DOHH2 (cell line): ENCODE measurements at regions not wholly inside any gene's neighbourhood (a gene's known extent, or its start where the extent isn't known, plus 50 kb on each side); places are given as distances from the start of the nearest gene placed in this dataset.

Source experiments
- EZH2phosphoT487 ChIP-seq: fragments of 200-600 bp; sonication (generic); IDR thresholded peaks from 2 replicates; pipeline ENCODE4 v1.6.1; 2017; ENCODE audit warnings: borderline replicate concordance, mild to moderate bottlenecking, antibody characterized with exemption, low read length, moderate library complexity, mixed read lengths
- TF ChIP-seq, protein P1 (sequence below): fragments of 200-600 bp; sonication (generic); IDR thresholded peaks from one replicate; pipeline ENCODE4 v1.5.1; 2014; ENCODE audit warnings: antibody characterized with exemption, mild to moderate bottlenecking, low read depth, low read length; ENCODE audit not compliant: poor library complexity, severe bottlenecking

DNA sequence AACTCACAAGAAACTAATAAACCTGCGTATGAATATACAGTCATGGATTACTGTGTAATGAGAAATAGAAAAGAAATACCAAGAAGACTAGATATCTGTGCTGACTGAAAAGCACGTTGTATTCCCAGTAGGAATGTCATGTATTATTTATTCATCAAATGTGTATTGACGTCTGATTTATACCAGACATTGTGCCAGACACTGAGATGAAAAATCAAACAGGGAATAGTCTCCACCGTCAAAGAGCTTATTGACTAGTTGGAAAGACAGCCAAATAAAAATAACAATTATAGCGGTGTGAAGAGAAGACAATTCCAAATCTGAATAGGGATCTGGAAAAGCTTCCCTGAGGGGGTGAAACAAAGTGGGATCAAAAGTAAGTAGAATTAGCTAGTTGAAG lies 687.6 kb downstream of the C4orf33 start:
- TF ChIP-seq, protein P1, sequence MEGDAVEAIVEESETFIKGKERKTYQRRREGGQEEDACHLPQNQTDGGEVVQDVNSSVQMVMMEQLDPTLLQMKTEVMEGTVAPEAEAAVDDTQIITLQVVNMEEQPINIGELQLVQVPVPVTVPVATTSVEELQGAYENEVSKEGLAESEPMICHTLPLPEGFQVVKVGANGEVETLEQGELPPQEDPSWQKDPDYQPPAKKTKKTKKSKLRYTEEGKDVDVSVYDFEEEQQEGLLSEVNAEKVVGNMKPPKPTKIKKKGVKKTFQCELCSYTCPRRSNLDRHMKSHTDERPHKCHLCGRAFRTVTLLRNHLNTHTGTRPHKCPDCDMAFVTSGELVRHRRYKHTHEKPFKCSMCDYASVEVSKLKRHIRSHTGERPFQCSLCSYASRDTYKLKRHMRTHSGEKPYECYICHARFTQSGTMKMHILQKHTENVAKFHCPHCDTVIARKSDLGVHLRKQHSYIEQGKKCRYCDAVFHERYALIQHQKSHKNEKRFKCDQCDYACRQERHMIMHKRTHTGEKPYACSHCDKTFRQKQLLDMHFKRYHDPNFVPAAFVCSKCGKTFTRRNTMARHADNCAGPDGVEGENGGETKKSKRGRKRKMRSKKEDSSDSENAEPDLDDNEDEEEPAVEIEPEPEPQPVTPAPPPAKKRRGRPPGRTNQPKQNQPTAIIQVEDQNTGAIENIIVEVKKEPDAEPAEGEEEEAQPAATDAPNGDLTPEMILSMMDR = no peak
- TF ChIP-seq EZH2phosphoT487 = no peak
